ENCODE measurements at regions not wholly inside any gene's neighbourhood (a gene's known extent, or its start where the extent isn't known, plus 50 kb on each side); places are given as distances from the start of the nearest gene placed in this dataset.
A peak's percentile ranks its signal among the peaks of the same experiment; 100 is the strongest.

DNA sequence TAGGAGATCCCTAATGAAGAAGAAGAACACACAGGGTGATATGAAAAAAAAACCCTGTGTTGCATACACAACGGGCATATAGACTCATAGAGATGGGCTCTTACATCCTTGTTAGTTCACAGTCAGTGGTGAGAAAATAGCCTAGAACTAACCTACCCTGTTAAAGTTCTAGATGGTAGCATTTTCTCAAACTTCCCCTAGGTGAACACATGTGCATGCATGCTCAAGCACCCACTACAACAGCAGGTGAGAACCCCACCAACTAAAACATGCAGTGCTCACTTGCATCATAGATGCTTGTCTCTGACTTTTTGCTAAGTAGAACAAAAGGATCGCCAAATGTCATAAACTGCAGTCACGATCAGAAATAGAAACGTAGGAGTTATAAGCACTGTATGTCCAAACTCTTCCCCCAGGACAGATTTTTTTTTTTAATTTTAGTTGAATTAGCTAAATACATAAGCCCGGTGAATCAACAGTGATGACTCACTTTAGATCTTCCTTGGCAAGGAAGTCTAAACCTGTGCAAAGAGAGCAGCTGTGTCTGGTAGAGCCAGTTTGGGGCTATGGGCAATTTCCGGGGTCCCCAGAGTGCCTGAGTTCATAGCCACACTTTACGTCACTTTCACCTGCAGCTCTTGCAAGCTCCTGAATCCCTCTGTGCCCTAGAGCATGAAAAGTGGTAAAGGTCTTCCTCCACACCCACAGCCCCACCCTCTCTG is 96.2 kb upstream of the SEMA6D start:
- ChIA-PET POLR2A (no interaction called here), CTCF (ENCODE audit: low intra/inter-chr PET ratio, low total read pairs) (no interaction called here)
- 27% methylated on average over 6 of the region's 7 CpGs for WGBS (ENCODE audit: low lambda C conversion rate)
- Histone ChIP-seq H3K4me1 (ENCODE audit: insufficient read depth, low read length) (no peaks in the 10 kb centered on the region), H3K4me3 (replicated peaks in 1 of 3; ENCODE audit: insufficient read depth in 1 of 3, low read depth in 2 of 3, low read length in 3 of 3) (no peak overlapping the region), H3K79me2 (ENCODE audit: insufficient read depth, low read length) (no peaks in the 10 kb centered on the region), H3K27me3 (ENCODE audit: control insufficient read depth in 1 of 2, insufficient read depth in 2 of 2, low read length in 2 of 2) (no peaks in the 10 kb centered on the region), H3K9ac (ENCODE audit: insufficient read depth, low read depth, low read length) (no peak overlapping the region), H3K4me2 (ENCODE audit: low read depth, low read length) (no peak overlapping the region), H3K27ac (ENCODE audit: extremely low read length, insufficient read depth, low read length) (no peak overlapping the region), H3K9me3 (ENCODE audit: low read length) (peaks cover 22% of the 10 kb centered on the region), H4K20me1 (ENCODE audit: insufficient read depth, low read length) (no peaks in the 10 kb centered on the region), H2AFZ (ENCODE audit: low read length) (no peak overlapping the region), H3K36me3 (replicated peaks in 1 of 2; ENCODE audit: control insufficient read depth in 1 of 2, insufficient read depth in 2 of 2, low read length in 2 of 2) (no peaks in the 10 kb centered on the region)
- intact Hi-C loops (cut with micrococcal nuclease; ENCODE audit: unreplicated experiment) (no loop called here), in situ Hi-C loops (cut with HindIII; ENCODE audit: extremely low pct_ligation_motif_present, low pct_unique_long_range_greater_than_20kb) (no loop called here)
- ATAC-seq = no peak
- TF ChIP-seq, protein P1, sequence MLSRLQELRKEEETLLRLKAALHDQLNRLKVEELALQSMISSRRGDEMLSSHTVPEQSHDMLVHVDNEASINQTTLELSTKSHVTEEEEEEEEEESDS (CRISPR knock-in tag; IDR thresholded peaks at IDR 0.05; ENCODE audit: borderline replicate concordance) = no peak
- TF ChIP-seq ATRX (CRISPR knock-in tag; IDR thresholded peaks at IDR 0.05; ENCODE audit: borderline replicate concordance) (no peak), ASH2L (IDR thresholded peaks at IDR 0.05; ENCODE audit: insufficient read length, low read depth, low read length) (no peak)
- DNase-seq (ENCODE audit: low spot score) = no peak
- BruUV-seq (replicated peaks) = no TSS peak
- no peak for FAIRE-seq

GRCh38 chr15:47622055-47622454 is 95.2 kb upstream of the SEMA6D start:
- no TSS peak for BruUV-seq (replicated peaks)
- peaks cover 28% of the 10 kb centered on the region for H3K9me3 ChIP-seq (ENCODE audit: low read length)
- POLR2A ChIA-PET = no interaction called here
- H3K4me3 ChIP-seq (replicated peaks in 1 of 3; ENCODE audit: insufficient read depth in 1 of 3, low read depth in 2 of 3, low read length in 3 of 3) = no peak overlapping the region
- no peaks in the 10 kb centered on the region for H3K79me2 ChIP-seq (ENCODE audit: insufficient read depth, low read length)
- no peaks in the 10 kb centered on the region for H3K4me1 ChIP-seq (ENCODE audit: insufficient read depth, low read length)
- intact Hi-C loops (cut with micrococcal nuclease; ENCODE audit: unreplicated experiment) (no loop called here), in situ Hi-C loops (cut with HindIII; ENCODE audit: extremely low pct_ligation_motif_present, low pct_unique_long_range_greater_than_20kb) (no loop called here)
- H3K4me2 ChIP-seq (ENCODE audit: low read depth, low read length) = no peak overlapping the region
- FAIRE-seq (no peak), DNase-seq (ENCODE audit: low spot score) (no peak), ATAC-seq (no peak)
- no peak overlapping the region for H3K27ac ChIP-seq (ENCODE audit: extremely low read length, insufficient read depth, low read length)
- no peak for TF ChIP-seq SATB2 (CRISPR knock-in tag; IDR thresholded peaks at IDR 0.05)
- peak; percentile 86 for TF ChIP-seq MAFF (IDR thresholded peaks at IDR 0.05; ENCODE audit: low read depth, low read length)
- peak; percentile 86 to 91 for TF ChIP-seq MAFK (conservative IDR thresholded peaks at IDR 0.05 in 1 of 2, IDR thresholded peaks at IDR 0.05 in 1 of 2; ENCODE audit: low read length in 2 of 2)
- no peak overlapping the region for H2AFZ ChIP-seq (ENCODE audit: low read length)
- no peaks in the 10 kb centered on the region for H4K20me1 ChIP-seq (ENCODE audit: insufficient read depth, low read length)
- H3K9ac ChIP-seq (ENCODE audit: insufficient read depth, low read depth, low read length) = no peak overlapping the region
- CTCF ChIA-PET (ENCODE audit: low intra/inter-chr PET ratio, low total read pairs) = no interaction called here
- WGBS (ENCODE audit: low lambda C conversion rate) = 0% methylated on average over 2 of the region's 2 CpGs
- H3K27me3 ChIP-seq (ENCODE audit: control insufficient read depth in 1 of 2, insufficient read depth in 2 of 2, low read length in 2 of 2) = no peaks in the 10 kb centered on the region
- no peaks in the 10 kb centered on the region for H3K36me3 ChIP-seq (replicated peaks in 1 of 2; ENCODE audit: control insufficient read depth in 1 of 2, insufficient read depth in 2 of 2, low read length in 2 of 2)
